22Rv1 (cell line): ENCODE measurements at regions not wholly inside any gene's neighbourhood (a gene's known extent, or its start where the extent isn't known, plus 50 kb on each side); places are given as distances from the start of the nearest gene placed in this dataset.

Experiments
- CTCF ChIP-seq: fragments of 450-650 bp; IDR thresholded peaks from 2 replicates; pipeline ENCODE4 v1.5.1; 2017; ENCODE audit warnings: mild to moderate bottlenecking
- ZFX ChIP-seq: fragments of 450-650 bp; IDR thresholded peaks from 2 replicates; pipeline ENCODE4 v1.6.1; 2017; ENCODE audit warnings: antibody characterized with exemption, borderline replicate concordance

GRCh38 chr16:19936441-19936840 lies 51.8 kb upstream of the GPRC5B start:
- TF ChIP-seq CTCF = no peak
- no peak for TF ChIP-seq ZFX
